Uterus (tissue), 2 donors: ENCODE measurements at regions not wholly inside any gene's neighbourhood (a gene's known extent, or its start where the extent isn't known, plus 50 kb on each side); places are given as distances from the start of the nearest gene placed in this dataset.

ENCODE experiments used
- CTCF ChIP-seq, 4 experiments: fragments of 200-600 bp in 2 of 4; fragments of 450-650 bp in 2 of 4; sonication (generic) in 2 of 4; IDR thresholded peaks; one replicate each; pipeline ENCODE4 v1.5.1; 2016 to 2019; ENCODE audit warnings: antibody characterized with exemption in 4 of 4, mild to moderate bottlenecking in 2 of 4, moderate library complexity in 1 of 4
- POLR2A ChIP-seq, 2 donors: fragments of 450-650 bp; IDR thresholded peaks; one replicate each; pipeline ENCODE4 v1.6.1; 2016; ENCODE audit warnings: antibody characterized with exemption in 2 of 2, mild to moderate bottlenecking in 1 of 2, moderate library complexity in 1 of 2

- no peak for TF ChIP-seq CTCF (IDR thresholded peaks at IDR 0.05)
- TF ChIP-seq POLR2A (IDR thresholded peaks at IDR 0.05) = no peak
Measured at GRCh38 chr14:21802441-21802840, 128.8 kb upstream of the OR4E1 start.
